IPS-18a (cell line): ENCODE measurements at regions not wholly inside any gene's neighbourhood (a gene's known extent, or its start where the extent isn't known, plus 50 kb on each side); places are given as distances from the start of the nearest gene placed in this dataset.
"Not testable (repeated sequence)": the region's sequence is repeated elsewhere in the genome, so short reads cannot be mapped to it uniquely, and the experiment has no call there.

ENCODE experiments used
- H3K27ac ChIP-seq: one replicate; pipeline ENCODE4 v1.5.1; 2013; ENCODE audit warnings: low read length
- H3K27me3 ChIP-seq: one replicate; pipeline ENCODE4 v1.6.1; 2013; ENCODE audit warnings: mild to moderate bottlenecking, low read length; ENCODE audit not compliant: control insufficient read depth, insufficient read depth
- H3K36me3 ChIP-seq: one replicate; pipeline ENCODE4 v1.6.1; 2013; ENCODE audit warnings: low read depth, low read length; ENCODE audit not compliant: control insufficient read depth
- H3K4me1 ChIP-seq: one replicate; pipeline ENCODE4 v1.6.1; 2013; ENCODE audit warnings: low read depth, low read length; ENCODE audit not compliant: control insufficient read depth
- H3K4me3 ChIP-seq: one replicate; pipeline ENCODE4 v1.5.1; 2013; ENCODE audit warnings: low read length
- H3K9ac ChIP-seq: one replicate; pipeline ENCODE4 v1.6.1; 2013; ENCODE audit warnings: mild to moderate bottlenecking, low read length, moderate library complexity
- H3K9me3 ChIP-seq: one replicate; pipeline ENCODE4 v1.6.1; 2013; ENCODE audit warnings: low read depth, low read length; ENCODE audit not compliant: control insufficient read depth

DNA sequence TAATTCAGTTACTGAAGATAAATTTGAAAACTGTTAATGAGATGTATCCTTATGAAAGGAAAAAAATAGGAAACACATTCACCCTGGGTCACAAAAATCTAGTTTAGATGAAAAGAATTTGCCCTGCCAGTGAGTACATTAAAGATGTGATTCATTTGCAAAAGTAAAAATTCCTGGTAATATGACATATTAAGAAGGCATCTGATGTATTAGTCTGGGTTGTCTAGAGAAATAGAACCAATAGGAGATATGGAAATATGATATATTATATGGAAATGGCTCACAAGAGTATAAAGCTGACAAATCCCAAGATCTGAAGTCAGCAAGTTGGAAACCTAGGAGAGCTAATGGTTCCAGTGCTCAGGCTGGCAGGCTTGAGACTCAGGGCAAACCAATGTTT lies 153.8 kb downstream of the MRPL39 start:
- Histone ChIP-seq H3K9ac (no peak overlapping the region), H3K27ac (no peak overlapping the region), H3K36me3 (no peaks in the 10 kb centered on the region), H3K9me3 (no peaks in the 10 kb centered on the region), H3K27me3 (no peaks in the 10 kb centered on the region), H3K4me1 (no peaks in the 10 kb centered on the region), H3K4me3 (no peak overlapping the region)

DNA sequence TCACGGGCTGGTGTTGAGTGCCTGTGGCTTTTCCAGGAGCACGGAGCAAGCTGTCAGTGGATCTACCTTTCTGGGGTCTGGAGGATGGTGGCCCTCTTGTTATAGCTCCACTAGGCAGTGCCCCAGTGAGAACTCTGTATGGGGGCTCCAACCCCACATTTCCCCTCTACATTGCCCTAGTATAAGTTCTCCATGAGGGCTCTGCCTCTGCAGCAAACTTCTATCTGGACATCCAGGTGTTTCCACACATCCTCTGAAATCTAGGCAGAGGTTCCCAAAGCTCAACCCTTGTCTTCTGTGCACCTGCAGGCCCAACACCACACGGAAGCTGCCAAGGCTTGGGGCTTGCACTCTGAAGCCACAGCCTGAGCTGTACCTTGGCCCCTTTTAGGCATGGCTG lies 157.3 kb downstream of the MRPL39 start:
- Histone ChIP-seq H3K36me3 (no peaks in the 10 kb centered on the region), H3K27me3 (no peaks in the 10 kb centered on the region), H3K9me3 (no peaks in the 10 kb centered on the region), H3K27ac (no peak overlapping the region), H3K9ac (no peak overlapping the region), H3K4me3 (no peak overlapping the region), H3K4me1 (no peaks in the 10 kb centered on the region)

DNA sequence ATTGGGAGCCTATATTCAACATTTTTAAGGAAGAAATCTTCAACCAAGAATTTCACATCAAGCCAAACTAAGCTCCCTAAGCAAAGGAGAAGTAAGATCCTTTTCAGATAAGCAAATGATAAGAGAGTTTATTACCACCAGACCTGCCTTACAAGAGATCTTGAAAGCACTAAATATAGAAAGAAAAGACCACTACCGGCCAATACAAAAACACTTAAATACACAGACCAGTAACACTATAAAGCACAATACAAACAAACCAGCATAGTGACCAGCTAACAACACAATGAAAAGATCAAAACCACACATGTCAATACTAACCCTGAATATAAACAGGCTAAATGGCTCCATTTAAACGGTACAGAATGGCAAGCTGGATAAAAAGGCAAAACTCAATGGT lies 165.4 kb downstream of the MRPL39 start:
- H3K27me3 ChIP-seq: no peaks in the 10 kb centered on the region
- no peak overlapping the region for H3K4me3 ChIP-seq
- no peak overlapping the region for H3K9ac ChIP-seq
- no peaks in the 10 kb centered on the region for H3K4me1 ChIP-seq
- no peaks in the 10 kb centered on the region for H3K9me3 ChIP-seq
- H3K27ac ChIP-seq: no peak overlapping the region
- H3K36me3 ChIP-seq: no peaks in the 10 kb centered on the region

DNA sequence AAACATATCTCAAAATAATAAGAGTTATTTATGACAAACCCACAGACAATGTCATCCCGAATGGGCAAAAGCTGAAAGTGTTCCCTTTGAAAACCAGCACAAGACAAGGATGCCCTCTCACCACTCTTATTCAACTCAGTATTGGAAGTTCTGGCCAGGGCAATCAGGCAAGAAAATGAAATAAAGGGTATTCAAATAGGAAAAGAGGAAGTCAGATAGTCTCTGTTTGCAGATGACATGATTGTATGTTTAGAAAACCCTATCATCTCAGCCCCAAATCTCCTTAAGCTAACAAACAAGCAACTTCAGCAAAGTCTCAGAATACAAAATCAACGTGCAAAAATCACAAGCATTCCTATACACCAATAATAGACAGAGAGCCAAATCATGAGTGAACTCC lies 169.8 kb downstream of the MRPL39 start:
- H3K27me3 ChIP-seq, H3K9me3 ChIP-seq, H3K4me3 ChIP-seq, H3K36me3 ChIP-seq, H3K27ac ChIP-seq, H3K4me1 ChIP-seq, H3K9ac ChIP-seq: not testable (repeated sequence)

DNA sequence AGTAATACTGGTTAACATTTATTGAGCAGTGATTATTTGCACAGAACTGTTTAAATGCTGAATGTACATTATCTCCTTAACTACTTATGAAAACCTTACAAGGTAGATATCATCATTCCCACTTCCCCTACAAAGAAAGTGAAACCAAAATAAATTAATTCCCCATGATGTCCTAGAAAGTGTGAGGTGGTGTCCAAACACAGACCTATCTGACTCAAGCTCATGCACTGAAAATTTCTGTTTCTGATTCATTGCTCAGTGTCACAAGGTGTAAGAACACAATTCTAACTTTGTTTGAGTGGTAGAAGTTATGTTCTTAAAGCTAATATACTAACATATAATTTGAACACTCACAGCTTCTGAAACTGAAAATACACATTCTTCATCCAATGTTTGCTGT lies 178.7 kb downstream of the MRPL39 start:
- no peaks in the 10 kb centered on the region for H3K36me3 ChIP-seq
- no peak overlapping the region for H3K27ac ChIP-seq
- H3K27me3 ChIP-seq: no peaks in the 10 kb centered on the region
- H3K9me3 ChIP-seq: no peaks in the 10 kb centered on the region
- H3K9ac ChIP-seq: no peak overlapping the region
- H3K4me1 ChIP-seq: no peaks in the 10 kb centered on the region
- H3K4me3 ChIP-seq: no peak overlapping the region

DNA sequence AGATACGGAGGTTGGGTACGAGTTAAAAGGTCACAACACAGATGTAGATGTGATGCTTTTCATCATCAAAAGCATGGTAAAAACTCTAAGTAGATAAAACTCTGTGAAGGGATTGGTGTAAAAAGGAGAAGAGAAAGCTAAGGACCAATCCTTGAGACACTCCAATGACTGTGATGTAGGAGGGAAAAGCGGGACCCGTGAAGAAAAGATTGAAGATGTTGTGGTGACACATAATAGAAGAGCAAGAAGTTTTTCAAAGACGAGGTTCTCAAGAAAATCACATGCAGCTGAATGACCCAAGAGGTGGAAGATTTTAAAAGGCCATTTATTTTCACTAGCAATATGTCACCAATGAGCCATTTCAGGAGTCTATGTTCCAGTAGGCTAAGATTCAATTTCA lies 179.5 kb downstream of the MRPL39 start:
- Histone ChIP-seq H3K9me3 (no peaks in the 10 kb centered on the region), H3K4me3 (no peak overlapping the region), H3K9ac (no peak overlapping the region)

DNA sequence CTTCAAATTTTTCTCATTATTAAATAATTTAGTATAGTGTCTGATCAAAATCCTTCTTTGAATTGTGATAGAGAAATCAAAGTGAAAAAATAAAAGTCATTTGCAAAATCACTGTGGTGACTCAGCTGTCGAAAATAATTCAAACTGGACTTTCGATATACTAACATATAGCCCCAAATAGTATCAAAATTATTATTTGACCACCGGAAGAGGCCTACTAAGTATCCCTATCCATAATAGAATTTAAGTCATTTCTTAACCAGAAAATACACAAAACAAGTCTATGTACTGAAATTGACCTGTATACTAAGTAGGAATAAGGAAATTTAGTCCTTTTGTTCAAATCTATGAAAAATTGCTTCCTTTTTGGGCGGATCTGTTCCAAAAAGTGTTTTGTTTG lies 180.7 kb downstream of the MRPL39 start:
- Histone ChIP-seq H3K4me1 (no peaks in the 10 kb centered on the region), H3K9ac (no peak overlapping the region)

More for the DNA sequence above, 179.5 kb downstream of the MRPL39 start:
- H3K27me3 ChIP-seq: no peaks in the 10 kb centered on the region
- no peak overlapping the region for H3K27ac ChIP-seq
- H3K4me1 ChIP-seq: no peaks in the 10 kb centered on the region
- H3K36me3 ChIP-seq: no peaks in the 10 kb centered on the region

DNA sequence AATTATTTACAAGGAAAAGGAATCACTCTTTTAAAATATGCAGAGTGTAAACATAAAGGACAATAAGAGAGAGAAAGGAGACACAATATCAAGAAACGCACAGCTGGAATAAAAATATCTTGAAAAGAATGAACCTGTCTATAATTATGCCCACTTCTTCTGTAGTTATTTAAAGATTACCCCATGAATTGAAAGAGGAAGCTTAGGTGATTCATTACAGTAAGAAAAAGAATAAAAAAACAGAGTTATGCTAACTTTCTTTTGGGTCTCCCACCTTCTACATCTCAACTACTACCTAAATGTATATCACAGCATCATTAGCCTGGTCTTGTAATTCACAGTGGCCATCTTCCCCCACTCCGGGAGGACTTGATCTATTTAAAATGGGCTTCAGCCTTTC lies 182.1 kb downstream of the MRPL39 start:
- Histone ChIP-seq H3K4me1 (no peaks in the 10 kb centered on the region), H3K27ac (no peak overlapping the region), H3K9ac (no peak overlapping the region), H3K9me3 (no peaks in the 10 kb centered on the region), H3K36me3 (no peaks in the 10 kb centered on the region), H3K4me3 (no peak overlapping the region), H3K27me3 (no peaks in the 10 kb centered on the region)

More for the DNA sequence above, 180.7 kb downstream of the MRPL39 start:
- H3K4me3 ChIP-seq: no peak overlapping the region
- no peaks in the 10 kb centered on the region for H3K9me3 ChIP-seq
- no peaks in the 10 kb centered on the region for H3K27me3 ChIP-seq
- no peaks in the 10 kb centered on the region for H3K36me3 ChIP-seq
- H3K27ac ChIP-seq: no peak overlapping the region

DNA sequence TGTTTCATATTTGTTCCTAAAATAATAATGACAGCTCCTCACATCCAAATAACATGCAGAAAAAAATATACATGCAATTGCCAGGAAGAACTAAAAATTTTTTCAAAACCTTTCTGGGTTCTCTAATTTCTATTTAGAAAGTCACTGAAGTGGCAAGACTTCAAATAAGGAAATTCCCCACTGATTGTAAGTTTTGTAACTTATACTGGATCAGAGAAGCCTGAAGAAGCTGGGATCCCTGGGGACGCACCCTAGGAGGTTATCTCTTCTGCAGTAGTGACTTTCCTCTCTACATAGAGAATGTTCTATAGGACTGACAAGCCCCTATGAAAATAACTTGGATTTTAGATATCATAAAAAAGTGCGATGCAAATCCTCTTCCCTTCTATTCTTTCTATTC lies 182.6 kb downstream of the MRPL39 start:
- no peak overlapping the region for H3K27ac ChIP-seq

DNA sequence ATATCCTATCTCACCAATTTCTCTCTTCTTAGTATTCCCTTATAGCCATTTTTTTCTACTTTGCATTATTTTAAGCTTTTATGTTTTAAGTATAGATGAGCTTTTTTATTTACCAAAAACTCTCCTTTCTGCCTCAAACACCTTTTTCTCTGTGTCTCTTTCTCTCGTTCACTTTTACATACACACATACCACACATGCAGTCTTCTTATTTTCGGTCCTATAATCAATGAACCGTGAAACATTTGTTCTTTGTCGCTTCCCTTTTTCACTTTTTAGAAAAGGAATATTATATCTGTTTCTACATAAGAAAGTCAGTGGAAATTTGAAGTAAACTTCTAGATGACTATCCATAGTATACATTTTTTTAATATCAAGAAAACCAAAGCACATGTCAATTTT lies 183.2 kb downstream of the MRPL39 start:
- H3K27me3 ChIP-seq: no peaks in the 10 kb centered on the region
- no peaks in the 10 kb centered on the region for H3K9me3 ChIP-seq
- no peak overlapping the region for H3K9ac ChIP-seq
- no peaks in the 10 kb centered on the region for H3K36me3 ChIP-seq
- no peaks in the 10 kb centered on the region for H3K4me1 ChIP-seq
- no peak overlapping the region for H3K27ac ChIP-seq
- no peak overlapping the region for H3K4me3 ChIP-seq

More for the DNA sequence above, 182.6 kb downstream of the MRPL39 start:
- no peaks in the 10 kb centered on the region for H3K27me3 ChIP-seq
- no peaks in the 10 kb centered on the region for H3K9me3 ChIP-seq
- H3K4me1 ChIP-seq: no peaks in the 10 kb centered on the region
- no peaks in the 10 kb centered on the region for H3K36me3 ChIP-seq
- H3K9ac ChIP-seq: no peak overlapping the region
- H3K4me3 ChIP-seq: no peak overlapping the region

DNA sequence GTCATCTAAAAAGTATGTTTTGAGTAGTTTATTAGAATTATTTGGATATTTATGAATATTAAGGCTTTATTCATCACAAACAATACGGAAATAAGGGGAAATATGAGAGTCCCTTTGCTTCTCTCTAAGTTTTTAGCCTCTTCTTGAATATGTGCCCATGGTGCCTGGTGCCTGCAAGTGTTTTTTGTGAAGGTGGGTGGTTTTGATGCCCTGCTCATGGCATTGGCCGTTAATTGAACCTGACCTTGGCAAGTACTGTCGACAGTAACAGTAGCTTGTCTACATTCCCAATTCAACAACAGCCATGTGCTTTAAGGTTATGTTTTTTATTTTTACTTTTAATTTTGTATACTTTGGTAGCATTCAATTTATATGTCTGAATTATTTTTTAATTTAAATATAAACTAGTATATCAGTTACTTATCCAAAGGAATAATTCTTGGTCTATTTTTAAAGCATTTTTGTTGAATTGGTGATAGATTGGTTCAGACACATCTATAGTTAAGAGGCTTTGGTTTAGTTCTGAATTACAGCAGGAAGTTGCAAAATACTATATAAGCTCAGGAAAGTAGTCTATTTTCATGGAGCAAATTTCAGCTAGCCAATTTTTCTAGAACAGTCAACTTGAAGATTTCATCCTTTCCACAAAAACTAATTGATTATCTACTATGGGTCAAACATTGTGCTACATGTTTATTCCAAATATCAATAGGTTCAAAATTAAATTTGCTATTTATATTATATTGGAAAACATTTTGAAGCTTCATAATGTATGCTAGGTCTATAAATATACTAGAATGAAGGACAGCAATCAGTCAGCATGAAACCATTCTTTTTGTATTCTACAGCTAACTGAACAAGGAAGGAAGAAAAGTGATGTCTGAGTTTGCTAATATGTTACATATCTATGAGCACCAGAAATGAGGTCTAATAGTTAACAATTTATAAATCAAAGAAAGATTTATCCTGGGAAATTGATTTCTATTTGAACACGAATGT lies 184.4 kb downstream of the MRPL39 start:
- H3K4me1 ChIP-seq: no peaks in the 10 kb centered on the region
- H3K4me3 ChIP-seq: no peak overlapping the region
- no peak overlapping the region for H3K27ac ChIP-seq
- H3K9ac ChIP-seq: no peak overlapping the region
- H3K27me3 ChIP-seq: no peaks in the 10 kb centered on the region
- no peaks in the 10 kb centered on the region for H3K36me3 ChIP-seq
- H3K9me3 ChIP-seq: no peaks in the 10 kb centered on the region
